Hematopoietic multipotent progenitor cell treated with erythropoietin and hydrocortisone succinate and interleukin-3 and kit ligand, for 6 days (in vitro differentiated cells): ENCODE measurements at regions not wholly inside any gene's neighbourhood (a gene's known extent, or its start where the extent isn't known, plus 50 kb on each side); places are given as distances from the start of the nearest gene placed in this dataset.
"Not testable (repeated sequence)": the region's sequence is repeated elsewhere in the genome, so short reads cannot be mapped to it uniquely, and the experiment has no call there.

Source experiments
- DNase-seq: peaks from one replicate; pipeline ENCODE4 v3.0.0-alpha.2; 2015

GRCh38 chr4:124459196-124459940 is 253.2 kb downstream of the ANKRD50 start:
- no peak for DNase-seq

GRCh38 chr4:124459941-124460310 is 252.6 kb downstream of the ANKRD50 start:
- no peak for DNase-seq

GRCh38 chr4:124461592-124461991 is 250.9 kb downstream of the ANKRD50 start:
- DNase-seq, result not testable (repeated sequence)

GRCh38 chr4:124462954-124463828 is 249.3 kb downstream of the ANKRD50 start:
- DNase-seq, result no peak

GRCh38 chr4:124464836-124465235 is 247.7 kb downstream of the ANKRD50 start:
- no peak for DNase-seq

GRCh38 chr4:124468360-124468759 is 244.2 kb downstream of the ANKRD50 start:
- no peak for DNase-seq

GRCh38 chr4:124469981-124470380 is 242.6 kb downstream of the ANKRD50 start:
- DNase-seq, result no peak

- no peak for DNase-seq
Measured at GRCh38 chr4:124478470-124478869, 234.1 kb downstream of the ANKRD50 start.

GRCh38 chr4:124480061-124480460 is 232.5 kb downstream of the ANKRD50 start:
- no peak for DNase-seq

GRCh38 chr4:124481123-124481522 is 231.4 kb downstream of the ANKRD50 start:
- no peak for DNase-seq

GRCh38 chr4:124483048-124483906 is 229.3 kb downstream of the ANKRD50 start:
- DNase-seq, result no peak

GRCh38 chr4:124484008-124484407 is 228.5 kb downstream of the ANKRD50 start:
- no peak for DNase-seq

GRCh38 chr4:124484940-124485339 is 227.6 kb downstream of the ANKRD50 start:
- no peak for DNase-seq

- no peak for DNase-seq
Measured at GRCh38 chr4:124486423-124486822, 226.1 kb downstream of the ANKRD50 start.

GRCh38 chr4:124487651-124488050 is 224.9 kb downstream of the ANKRD50 start:
- no peak for DNase-seq

GRCh38 chr4:124491361-124492145 is 221.0 kb downstream of the ANKRD50 start:
- DNase-seq, result no peak

- DNase-seq, result no peak
Measured at GRCh38 chr4:124499261-124499660, 213.3 kb downstream of the ANKRD50 start.

- no peak for DNase-seq
Measured at GRCh38 chr4:124501576-124501975, 211.0 kb downstream of the ANKRD50 start.

- DNase-seq, result no peak
Measured at GRCh38 chr4:124504431-124504830, 208.1 kb downstream of the ANKRD50 start.

GRCh38 chr4:124505211-124505610 is 207.3 kb downstream of the ANKRD50 start:
- DNase-seq, result no peak

GRCh38 chr4:124509151-124509550 is 203.4 kb downstream of the ANKRD50 start:
- DNase-seq, result no peak

GRCh38 chr4:124514588-124514987 is 197.9 kb downstream of the ANKRD50 start:
- no peak for DNase-seq
